ENCODE measurements at regions not wholly inside any gene's neighbourhood (a gene's known extent, or its start where the extent isn't known, plus 50 kb on each side); places are given as distances from the start of the nearest gene placed in this dataset.

- H3K4me3 ChIP-seq (ENCODE audit: low read length) = no peak overlapping the region
- TF ChIP-seq CTCF (conservative IDR thresholded peaks at IDR 0.05; ENCODE audit: low read depth, low read length) = no peak
- DNase-seq (ENCODE audit: low read depth) = no peak
Observed at GRCh38 chr5:74299833-74300232, 340.7 kb downstream of the ENC1 start.

- no peak for DNase-seq (ENCODE audit: low read depth)
- no peak overlapping the region for H3K4me3 ChIP-seq (ENCODE audit: low read length)
- no peak for TF ChIP-seq CTCF (conservative IDR thresholded peaks at IDR 0.05; ENCODE audit: low read depth, low read length)
Observed at GRCh38 chr5:74296685-74297408, 343.7 kb downstream of the ENC1 start.

- H3K4me3 ChIP-seq (ENCODE audit: low read length) = no peak overlapping the region
- no peak for TF ChIP-seq CTCF (conservative IDR thresholded peaks at IDR 0.05; ENCODE audit: low read depth, low read length)
- DNase-seq (ENCODE audit: low read depth) = no peak
Observed at GRCh38 chr5:74295676-74296075, 344.9 kb downstream of the ENC1 start.

GRCh38 chr5:74295141-74295540, 345.4 kb downstream of the ENC1 start:
- TF ChIP-seq CTCF (conservative IDR thresholded peaks at IDR 0.05; ENCODE audit: low read depth, low read length) = no peak
- DNase-seq (ENCODE audit: low read depth) = no peak

GRCh38 chr5:74294231-74294705, 346.3 kb downstream of the ENC1 start:
- no peak for TF ChIP-seq CTCF (conservative IDR thresholded peaks at IDR 0.05; ENCODE audit: low read depth, low read length)
- H3K4me3 ChIP-seq (ENCODE audit: low read length) = no peak overlapping the region
- no peak for DNase-seq (ENCODE audit: low read depth)

More at GRCh38 chr5:74295141-74295540, 345.4 kb downstream of the ENC1 start:
- H3K4me3 ChIP-seq (ENCODE audit: low read length) = no peak overlapping the region

- no peak overlapping the region for H3K4me3 ChIP-seq (ENCODE audit: low read length)
- DNase-seq (ENCODE audit: low read depth) = no peak
- no peak for TF ChIP-seq CTCF (conservative IDR thresholded peaks at IDR 0.05; ENCODE audit: low read depth, low read length)
Observed at GRCh38 chr5:74293182-74293581, 347.3 kb downstream of the ENC1 start.

GRCh38 chr5:74290634-74291241, 349.8 kb downstream of the ENC1 start:
- no peak for DNase-seq (ENCODE audit: low read depth)
- no peak for TF ChIP-seq CTCF (conservative IDR thresholded peaks at IDR 0.05; ENCODE audit: low read depth, low read length)

More at GRCh38 chr5:74290634-74291241, 349.8 kb downstream of the ENC1 start:
- no peak overlapping the region for H3K4me3 ChIP-seq (ENCODE audit: low read length)
